Fibroblast of upper back skin (primary cell): ENCODE measurements at regions not wholly inside any gene's neighbourhood (a gene's known extent, or its start where the extent isn't known, plus 50 kb on each side); places are given as distances from the start of the nearest gene placed in this dataset.

Experiments used
- DNase-seq: peaks from one replicate; pipeline ENCODE4 v3.0.0-alpha.2; 2013

- no peak for DNase-seq
These were observed 50.4 kb downstream of the ZBTB38 start for GRCh38 chr3:141418751-141419150.

GRCh38 chr3:141419946-141420345 is 51.6 kb downstream of the ZBTB38 start:
- DNase-seq: no peak

DNA sequence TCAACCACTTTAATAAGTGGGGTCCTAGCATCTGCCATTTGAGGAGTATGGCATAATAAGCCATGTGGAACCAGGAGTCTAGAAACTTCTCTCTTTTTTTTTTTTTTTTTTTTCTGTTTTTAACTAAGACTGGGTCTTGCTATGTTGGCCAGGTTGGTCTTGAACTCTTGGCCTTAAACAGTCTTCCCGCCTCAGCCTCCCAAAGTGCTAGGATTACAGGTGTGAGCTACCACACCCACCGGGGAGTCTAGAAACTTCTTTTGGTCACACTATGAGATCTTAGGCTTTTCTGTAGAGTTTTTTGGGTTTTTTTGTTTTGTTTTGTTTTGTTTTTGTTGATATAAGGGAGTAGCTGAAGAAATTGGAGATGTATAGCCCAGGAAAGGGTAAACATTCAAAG is 52.9 kb downstream of the ZBTB38 start:
- DNase-seq: no peak

GRCh38 chr3:141421639-141422319 is 53.5 kb downstream of the ZBTB38 start:
- DNase-seq: peak; percentile 65

DNA sequence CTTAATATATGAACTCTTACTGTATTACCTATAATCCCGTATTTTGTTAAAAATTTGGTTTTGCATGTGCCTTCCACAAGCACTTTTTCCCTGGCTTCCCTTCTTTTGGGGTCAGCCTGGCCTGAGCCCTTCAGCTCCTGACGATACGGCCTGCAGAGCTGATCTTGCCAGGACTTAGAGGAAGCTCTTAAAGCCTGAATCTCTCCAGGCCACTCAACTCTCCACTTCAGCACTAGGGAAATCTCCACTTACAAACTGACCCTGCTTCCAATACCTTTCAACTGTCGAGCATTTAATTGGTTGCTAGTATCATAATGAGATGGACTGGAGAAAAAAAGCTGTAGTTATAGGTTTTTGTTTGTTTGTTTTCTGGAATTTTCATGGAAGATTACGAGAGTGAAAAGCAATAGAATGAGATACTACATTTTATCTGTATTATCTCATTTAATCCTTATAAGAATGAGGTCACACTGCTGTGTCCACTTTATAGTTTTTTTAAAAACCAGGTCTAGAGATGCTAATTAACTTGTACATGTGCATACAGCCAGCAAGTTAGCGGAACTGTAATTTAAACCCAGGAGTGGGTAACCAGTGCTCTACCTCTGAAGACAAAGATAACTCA is 54.8 kb downstream of the ZBTB38 start:
- DNase-seq: no peak

DNA sequence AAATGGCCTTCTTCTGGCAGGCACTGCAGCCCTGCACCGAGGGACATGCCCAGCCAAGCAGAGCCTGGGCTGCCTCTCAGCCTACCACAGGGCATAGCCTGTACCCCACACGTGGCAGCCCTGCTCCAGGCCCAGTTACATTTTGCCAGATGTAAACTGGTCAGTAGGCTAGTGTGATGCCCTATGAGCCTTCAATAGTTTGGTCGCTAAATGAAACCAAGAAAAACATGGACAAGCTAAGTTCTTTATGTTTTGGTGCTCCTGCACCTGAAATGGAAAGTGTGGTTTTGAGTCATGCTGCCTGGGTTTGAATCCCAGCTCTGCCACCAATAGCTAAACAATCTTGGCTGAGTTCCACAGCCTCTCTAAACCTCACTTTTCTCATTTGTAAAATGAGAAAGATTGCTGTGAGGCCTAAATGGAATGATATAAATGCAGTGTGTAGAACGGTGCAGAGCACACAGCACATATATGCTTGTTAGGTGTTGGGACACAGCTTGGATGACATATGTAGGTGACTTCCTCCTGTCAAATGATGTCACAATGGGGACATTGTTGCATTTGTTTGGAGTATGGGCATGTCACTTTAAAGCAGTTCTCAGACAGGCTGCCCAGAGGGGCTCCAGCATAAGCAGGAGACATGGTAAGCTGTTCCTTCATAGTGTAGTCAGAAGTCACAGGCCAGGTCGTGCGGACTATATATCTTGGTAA is 57.4 kb downstream of the ZBTB38 start:
- DNase-seq: peak; percentile 59

- peak; percentile 69 for DNase-seq
These were observed 58.2 kb downstream of the ZBTB38 start for GRCh38 chr3:141426404-141427034.

GRCh38 chr3:141427764-141428163 is 59.1 kb upstream of the RASA2 start:
- DNase-seq: no peak

DNA sequence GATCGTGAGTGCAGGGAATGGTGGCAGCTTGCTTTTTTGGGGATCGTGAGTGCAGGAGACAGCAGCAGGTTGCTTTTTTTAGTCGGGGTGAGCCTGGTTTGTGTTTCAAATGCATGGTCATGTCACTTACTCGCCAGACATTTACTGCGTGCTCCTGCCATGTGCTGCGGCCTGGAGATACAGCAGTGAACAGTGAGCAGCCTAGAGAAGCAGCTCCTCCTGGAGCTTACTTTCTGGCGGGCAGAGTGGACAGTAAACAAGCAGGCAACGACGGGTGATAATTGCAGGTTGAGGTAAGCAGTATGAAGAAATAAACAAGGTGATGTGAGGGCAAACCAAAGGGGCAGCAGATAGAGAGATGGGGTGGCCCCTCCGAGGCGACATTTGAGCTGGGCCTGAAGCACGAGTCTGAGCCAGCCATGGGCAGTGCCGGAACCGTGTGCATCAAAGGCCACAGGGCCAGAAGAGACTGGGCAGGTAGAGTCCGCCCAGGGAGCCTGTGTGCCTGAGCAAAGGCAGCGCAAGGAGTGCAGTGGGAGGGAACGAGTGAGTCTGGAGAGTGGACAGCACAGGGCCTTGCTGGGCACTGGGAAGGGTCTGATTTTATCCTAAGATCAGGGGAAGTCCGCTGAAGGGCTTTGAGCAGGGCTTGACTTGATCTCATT is 57.3 kb upstream of the RASA2 start:
- DNase-seq: no peak

DNA sequence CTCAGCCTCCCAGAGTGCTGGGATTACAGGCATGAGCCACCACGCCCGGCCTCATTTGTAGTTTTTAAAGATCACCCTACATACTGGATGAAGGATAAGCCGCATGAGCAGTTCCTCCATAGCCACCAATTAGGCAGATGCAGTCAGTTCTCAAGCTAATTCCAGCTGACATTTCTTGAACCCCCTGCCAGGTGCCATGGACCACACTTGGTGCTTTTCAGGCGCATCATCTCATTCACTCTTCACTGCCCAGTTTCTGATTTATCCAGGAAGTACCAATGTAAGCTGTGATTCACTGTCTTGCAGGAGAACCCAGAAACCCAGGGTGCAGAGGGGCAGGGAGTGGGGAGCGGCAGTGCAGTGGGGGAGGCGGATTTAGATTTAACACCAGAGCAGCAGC is 56.5 kb upstream of the RASA2 start:
- no peak for DNase-seq

DNA sequence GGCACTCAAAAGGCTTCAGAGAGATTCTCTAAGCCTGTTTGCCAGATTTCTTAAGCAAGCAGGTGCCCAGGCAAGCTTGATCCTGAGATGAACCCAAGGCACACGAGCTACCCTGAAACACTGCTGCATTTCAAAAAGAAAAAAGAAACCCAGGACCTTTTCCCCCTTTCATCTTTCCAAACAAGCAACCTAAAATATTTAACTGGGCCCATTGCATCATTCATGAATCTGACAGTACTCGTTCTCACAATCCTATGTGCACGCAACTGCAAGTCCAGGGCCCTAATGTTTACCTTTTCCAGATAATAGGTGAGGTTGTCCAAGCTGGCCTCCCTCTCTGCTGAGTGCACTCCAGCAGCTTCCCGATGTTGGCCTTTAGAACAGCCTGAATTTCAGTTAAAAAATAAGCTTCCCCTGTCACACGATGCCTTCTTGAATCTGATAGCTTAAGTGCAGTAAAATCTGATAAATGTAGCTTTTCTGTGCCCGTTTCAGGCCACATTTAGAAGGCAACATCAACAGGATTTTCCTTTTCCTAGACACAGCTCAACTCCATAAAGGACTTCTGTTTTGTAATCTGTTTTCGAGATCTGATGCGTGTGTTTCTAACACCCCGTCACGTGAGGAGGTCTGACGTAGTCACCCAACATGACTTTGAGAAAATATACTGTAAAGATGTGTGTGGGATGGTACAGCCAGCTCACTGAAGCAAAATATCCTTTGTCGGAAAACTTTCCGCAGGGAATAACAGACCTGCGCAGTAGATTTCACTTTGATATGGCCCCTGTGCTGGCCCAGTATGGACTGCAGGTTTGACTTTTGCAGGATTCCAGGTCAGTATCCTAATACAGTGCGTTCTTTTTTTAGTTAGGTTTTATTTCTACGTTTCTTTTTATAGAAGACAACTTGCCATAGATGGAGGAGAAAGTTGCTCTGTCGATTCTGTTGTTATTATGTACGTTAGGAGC is 55.1 kb upstream of the RASA2 start:
- no peak for DNase-seq

- DNase-seq: no peak
These were observed 53.9 kb upstream of the RASA2 start for GRCh38 chr3:141432904-141433303.

DNA sequence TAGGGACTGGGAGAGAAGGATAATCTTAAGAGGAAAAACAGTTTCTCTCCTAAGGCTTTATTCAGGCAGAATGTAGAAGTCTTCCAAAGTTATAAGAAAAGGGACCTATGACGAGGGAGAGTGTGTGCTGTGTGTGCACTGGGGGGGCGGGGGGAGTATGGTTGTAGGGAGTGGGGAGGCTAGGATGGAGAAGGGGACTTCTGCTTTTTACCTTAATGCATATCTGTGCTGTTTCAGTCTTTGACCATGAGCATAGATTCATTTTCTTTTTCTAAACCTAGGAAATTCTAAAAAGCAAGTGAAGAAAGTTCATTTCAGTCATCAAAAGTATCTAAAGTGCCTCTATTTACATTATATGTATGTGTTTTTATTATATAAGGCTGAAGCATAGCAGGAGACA is 52.6 kb upstream of the RASA2 start:
- no peak for DNase-seq

DNA sequence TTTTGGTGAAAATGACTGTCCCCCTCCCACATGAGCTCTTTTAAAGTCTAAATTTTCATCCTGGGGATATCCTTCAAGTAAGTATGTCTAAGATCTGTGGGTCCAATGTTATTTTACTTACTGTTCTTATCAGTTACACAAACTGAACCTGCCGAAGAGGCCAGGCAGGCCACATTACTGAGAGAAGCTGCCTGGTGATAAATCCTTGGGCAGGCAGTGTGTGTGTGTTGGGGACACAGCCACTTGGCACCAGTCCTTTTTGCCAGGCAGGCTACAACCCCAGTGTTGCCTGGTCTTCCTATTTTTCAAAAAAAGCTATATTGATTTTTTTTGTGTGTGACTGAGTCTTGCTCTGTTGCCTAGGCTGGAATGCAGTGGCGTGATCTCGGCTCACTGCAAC is 50.6 kb upstream of the RASA2 start:
- DNase-seq: no peak
